ENCODE measurements at regions not wholly inside any gene's neighbourhood (a gene's known extent, or its start where the extent isn't known, plus 50 kb on each side); places are given as distances from the start of the nearest gene placed in this dataset.

DNA sequence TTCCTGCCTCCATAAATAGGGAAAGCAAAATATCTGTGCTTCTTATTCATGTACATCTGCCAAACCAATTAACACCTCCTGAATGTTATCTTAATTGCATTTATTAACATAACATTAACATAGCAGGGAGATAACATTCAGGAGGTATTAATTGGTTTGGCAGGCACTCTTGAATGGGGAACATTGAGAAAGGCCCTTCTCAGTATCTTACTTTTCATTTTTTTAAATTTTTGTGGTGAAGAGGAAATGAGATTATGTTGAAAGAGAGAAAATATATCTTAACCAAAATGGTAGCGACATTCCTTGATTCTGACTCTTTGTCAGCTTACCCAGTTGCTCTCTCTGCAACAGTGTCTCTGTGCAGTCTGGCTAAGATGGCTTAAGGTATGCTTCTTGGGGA, 100.4 kb upstream of the TLE1 start:
- TF ChIP-seq, protein P1, sequence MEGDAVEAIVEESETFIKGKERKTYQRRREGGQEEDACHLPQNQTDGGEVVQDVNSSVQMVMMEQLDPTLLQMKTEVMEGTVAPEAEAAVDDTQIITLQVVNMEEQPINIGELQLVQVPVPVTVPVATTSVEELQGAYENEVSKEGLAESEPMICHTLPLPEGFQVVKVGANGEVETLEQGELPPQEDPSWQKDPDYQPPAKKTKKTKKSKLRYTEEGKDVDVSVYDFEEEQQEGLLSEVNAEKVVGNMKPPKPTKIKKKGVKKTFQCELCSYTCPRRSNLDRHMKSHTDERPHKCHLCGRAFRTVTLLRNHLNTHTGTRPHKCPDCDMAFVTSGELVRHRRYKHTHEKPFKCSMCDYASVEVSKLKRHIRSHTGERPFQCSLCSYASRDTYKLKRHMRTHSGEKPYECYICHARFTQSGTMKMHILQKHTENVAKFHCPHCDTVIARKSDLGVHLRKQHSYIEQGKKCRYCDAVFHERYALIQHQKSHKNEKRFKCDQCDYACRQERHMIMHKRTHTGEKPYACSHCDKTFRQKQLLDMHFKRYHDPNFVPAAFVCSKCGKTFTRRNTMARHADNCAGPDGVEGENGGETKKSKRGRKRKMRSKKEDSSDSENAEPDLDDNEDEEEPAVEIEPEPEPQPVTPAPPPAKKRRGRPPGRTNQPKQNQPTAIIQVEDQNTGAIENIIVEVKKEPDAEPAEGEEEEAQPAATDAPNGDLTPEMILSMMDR (optimal IDR thresholded peaks at IDR 0.05 in 1 of 3, IDR thresholded peaks at IDR 0.05 in 1 of 3, conservative IDR thresholded peaks at IDR 0.05 in 1 of 3; ENCODE audit: extremely low read depth in 1 of 3, insufficient read depth in 2 of 3, low read length in 3 of 3) = no peak
- no peak for TF ChIP-seq EZH2 (IDR thresholded peaks at IDR 0.05; ENCODE audit: low read length)
